Frontal cortex (tissue), 3 donors: ENCODE measurements at regions not wholly inside any gene's neighbourhood (a gene's known extent, or its start where the extent isn't known, plus 50 kb on each side); places are given as distances from the start of the nearest gene placed in this dataset.
"Not testable (repeated sequence)": the region's sequence is repeated elsewhere in the genome, so short reads cannot be mapped to it uniquely, and the experiment has no call there.

Source experiments
- DNase-seq, 2 donors: peaks; one replicate each; pipeline ENCODE4 v3.0.0; 2012; ENCODE audit warnings: low spot score in 2 of 2
- FAIRE-seq: peaks from 2 replicates; lab custom pipeline; 2012; peaks lifted over from hg19 to GRCh38; lab: Jason Lieb, UNC
- donor health status: control.
- donor health status: control.
- donor health status: control.

- FAIRE-seq, result no peak
- DNase-seq, result no peak
These were observed 52.4 kb upstream of the GOLGA8J start for GRCh38 chr15:30030345-30030744.

- FAIRE-seq (no peak), DNase-seq (no peak)
These were observed 58.9 kb upstream of the GOLGA8J start for GRCh38 chr15:30023798-30024295.

DNA sequence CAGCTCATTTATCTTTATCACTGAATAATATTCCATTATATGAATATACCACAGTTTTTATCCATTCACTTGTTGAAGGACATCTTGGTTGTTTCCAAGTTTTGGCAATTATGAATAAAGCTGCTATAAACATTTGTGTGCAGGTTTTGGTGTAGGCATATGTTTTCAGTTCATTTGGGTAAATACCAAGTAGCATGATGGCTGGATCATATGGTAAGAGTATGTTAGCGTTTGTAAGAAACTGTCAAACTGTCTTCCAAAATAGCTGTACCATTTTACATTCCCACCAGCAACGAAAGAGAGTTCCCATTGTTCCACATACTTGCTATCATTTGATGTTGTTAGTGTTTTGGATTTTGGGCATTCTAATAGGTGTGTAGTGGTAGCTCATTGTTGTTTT lies 72.0 kb upstream of the GOLGA8J start:
- FAIRE-seq, result no peak
- DNase-seq, result no peak

- DNase-seq (no peak), FAIRE-seq (no peak)
These were observed 74.6 kb upstream of the GOLGA8J start for GRCh38 chr15:30008156-30008555.

DNA sequence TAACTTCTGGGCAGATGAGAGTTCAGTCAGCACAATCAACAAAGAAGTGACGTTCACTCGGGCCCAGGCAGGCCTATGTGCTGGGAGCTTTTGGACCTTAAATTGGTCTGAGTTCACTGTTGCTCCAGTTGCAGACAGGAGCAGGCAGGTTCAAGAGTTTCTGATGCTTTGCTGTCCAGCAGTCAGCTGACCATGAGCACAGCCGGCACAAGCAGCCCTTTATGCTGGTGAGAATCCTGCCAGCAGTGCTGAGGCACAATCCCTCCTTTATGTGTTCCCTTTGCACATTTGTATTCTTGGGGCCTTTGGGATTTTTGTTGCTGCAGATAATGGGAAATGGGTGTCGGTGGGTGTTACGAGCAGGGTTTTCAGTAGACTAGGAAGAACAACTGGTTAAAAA lies 81.2 kb upstream of the GOLGA8J start:
- DNase-seq (peak; percentile 52 to 56), FAIRE-seq (peak; percentile 93)

GRCh38 chr15:29998033-29998432 lies 84.7 kb upstream of the GOLGA8J start:
- DNase-seq (no peak), FAIRE-seq (no peak)

- no peak for FAIRE-seq
- no peak for DNase-seq
These were observed 85.3 kb upstream of the GOLGA8J start for GRCh38 chr15:29997499-29997898.

DNA sequence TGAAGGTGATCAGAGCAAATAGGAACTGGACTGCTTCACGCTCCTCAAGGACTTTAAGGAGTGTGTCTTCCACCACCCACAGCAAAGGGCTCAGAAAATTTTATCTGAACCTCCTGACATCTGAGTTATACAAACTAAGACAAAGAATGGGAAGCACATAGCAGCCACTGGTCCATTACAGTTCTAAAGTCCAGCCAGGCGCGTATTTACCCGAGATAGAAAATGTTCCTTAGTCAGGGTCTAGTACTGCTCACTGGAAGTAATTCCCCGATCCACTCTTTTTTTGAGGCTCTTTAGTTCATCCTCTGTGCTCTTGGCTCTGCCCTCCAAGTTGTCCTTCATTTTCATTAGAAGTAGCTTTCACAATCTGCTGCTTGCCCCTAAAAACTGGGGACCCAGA lies 88.5 kb upstream of the GOLGA8J start:
- no peak for FAIRE-seq
- DNase-seq, result no peak

DNA sequence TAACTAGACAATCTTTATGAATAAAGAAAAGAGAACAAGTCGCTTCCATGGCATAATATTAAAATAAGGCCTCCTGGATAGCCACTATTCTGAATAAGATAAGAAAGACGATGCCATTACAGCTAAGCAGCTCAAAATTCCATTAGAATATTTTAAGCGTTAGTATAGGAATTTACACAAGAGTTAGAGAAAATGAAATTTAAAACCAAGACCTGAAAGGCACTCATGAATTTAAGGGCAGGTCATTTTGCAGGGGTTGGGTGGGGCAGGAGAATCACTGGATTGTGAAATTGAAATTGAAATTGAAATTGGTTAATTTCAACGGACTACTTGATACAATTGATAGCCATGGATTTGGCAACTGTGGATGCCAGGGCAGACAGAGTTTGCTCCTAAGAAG lies 91.8 kb upstream of the GOLGA8J start:
- FAIRE-seq, result no peak

DNA sequence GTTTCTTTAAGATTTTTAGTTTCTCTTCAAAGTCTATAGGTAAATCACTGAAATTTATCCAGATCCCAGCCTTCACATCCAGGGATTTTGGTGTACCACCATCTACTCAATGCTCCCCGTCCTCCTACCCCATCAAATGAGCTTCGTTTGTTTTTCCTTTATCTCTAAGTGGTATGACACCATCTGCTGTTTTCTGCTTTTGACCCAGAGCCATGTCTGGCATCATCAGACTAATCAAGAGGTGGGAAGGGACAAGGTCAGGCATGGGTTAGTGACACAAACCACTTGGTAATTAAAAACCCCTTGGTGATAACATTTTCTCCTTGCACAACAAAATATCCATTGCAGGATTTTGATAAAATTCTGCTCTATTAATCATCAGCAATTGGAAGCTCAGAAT lies 92.7 kb upstream of the GOLGA8J start:
- FAIRE-seq, result no peak

More for the DNA sequence above, 91.8 kb upstream of the GOLGA8J start:
- DNase-seq, result no peak

DNA sequence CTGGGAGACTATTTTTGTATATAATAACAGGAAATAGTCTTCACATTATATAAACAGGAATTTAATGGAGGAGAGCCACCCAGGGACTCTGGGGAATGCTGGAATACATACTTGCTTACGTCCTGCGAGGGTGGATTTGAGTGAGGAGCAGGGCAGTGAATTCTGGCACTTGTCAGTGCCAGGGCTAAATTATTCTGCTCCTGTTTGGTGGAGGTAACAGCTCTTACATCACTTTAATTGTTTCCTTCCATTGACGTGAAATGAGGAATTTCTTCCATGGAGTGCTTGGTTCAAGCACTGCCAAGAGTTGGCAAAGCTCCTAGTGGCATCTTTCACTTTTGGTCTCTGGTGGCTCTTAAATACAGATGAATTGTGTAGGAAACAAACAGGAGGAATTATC lies 94.1 kb upstream of the GOLGA8J start:
- no peak for DNase-seq
- no peak for FAIRE-seq

More for the DNA sequence above, 92.7 kb upstream of the GOLGA8J start:
- DNase-seq, result no peak

DNA sequence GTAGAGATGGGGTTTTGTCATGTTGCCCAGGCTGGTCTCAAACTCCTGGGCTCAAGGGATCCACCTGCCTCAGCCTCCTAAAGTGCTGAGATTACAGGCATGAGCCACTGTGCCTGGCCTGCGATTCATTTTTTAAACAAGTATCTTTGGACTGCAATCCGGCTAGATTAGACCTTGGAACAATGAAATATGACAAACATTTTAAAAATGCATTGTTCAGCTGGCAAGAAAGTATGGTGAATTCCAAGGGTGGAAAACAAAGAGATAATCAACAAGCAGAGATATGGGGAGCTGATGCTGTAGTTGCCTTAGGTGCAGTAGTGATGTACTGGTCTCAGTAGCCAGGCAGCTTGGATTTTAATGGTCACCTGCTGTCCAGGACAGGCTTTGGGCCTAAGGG lies 95.8 kb upstream of the GOLGA8J start:
- no peak for FAIRE-seq
- no peak for DNase-seq

- no peak for DNase-seq
- FAIRE-seq, result peak; percentile 83
These were observed 104.1 kb upstream of the GOLGA8J start for GRCh38 chr15:29978411-29979382.

GRCh38 chr15:29974056-29974455 lies 108.7 kb upstream of the GOLGA8J start:
- not testable (repeated sequence) for FAIRE-seq, DNase-seq

DNA sequence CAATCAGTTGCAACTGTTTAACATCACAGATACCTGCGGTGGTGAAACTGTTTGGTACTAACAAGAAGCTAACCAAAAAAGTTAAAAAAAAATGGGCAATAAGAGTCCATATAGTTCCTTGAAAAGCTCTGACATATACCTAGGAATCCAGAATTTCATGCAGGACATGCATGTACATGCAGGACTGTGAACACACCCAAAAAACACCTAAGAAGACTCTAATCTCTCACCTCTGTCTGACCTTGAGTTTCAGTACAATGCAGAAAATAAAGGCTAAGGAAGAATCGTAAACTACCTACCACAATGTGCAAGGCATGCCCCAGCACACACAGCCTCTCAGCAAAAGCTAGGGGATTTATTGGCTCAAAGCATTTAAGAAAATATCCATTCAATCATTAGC lies 110.7 kb upstream of the GOLGA8J start:
- DNase-seq (no peak), FAIRE-seq (no peak)

DNA sequence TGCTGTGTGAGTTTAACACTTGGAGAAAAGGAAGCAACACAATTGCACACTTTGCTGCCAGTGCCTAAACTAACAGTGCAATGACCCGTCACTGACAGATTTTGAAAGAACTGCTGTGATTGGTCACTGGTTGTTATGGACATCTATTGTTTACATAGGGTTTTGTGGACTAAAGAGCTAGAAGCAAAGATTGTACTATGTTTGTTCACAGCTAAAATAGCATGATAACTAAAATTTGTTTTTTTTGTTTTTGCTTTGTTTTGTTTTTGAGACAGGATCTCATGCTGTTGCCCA lies 112.4 kb upstream of the GOLGA8J start:
- DNase-seq (no peak), FAIRE-seq (no peak)

- DNase-seq (peak in 1 of 2 donors; percentile 46), FAIRE-seq (peak; percentile 72)
These were observed 113.0 kb upstream of the GOLGA8J start for GRCh38 chr15:29969562-29970401.

- DNase-seq (peak; percentile 50 to 69), FAIRE-seq (no peak)
These were observed 113.7 kb upstream of the GOLGA8J start for GRCh38 chr15:29968895-29969561.

DNA sequence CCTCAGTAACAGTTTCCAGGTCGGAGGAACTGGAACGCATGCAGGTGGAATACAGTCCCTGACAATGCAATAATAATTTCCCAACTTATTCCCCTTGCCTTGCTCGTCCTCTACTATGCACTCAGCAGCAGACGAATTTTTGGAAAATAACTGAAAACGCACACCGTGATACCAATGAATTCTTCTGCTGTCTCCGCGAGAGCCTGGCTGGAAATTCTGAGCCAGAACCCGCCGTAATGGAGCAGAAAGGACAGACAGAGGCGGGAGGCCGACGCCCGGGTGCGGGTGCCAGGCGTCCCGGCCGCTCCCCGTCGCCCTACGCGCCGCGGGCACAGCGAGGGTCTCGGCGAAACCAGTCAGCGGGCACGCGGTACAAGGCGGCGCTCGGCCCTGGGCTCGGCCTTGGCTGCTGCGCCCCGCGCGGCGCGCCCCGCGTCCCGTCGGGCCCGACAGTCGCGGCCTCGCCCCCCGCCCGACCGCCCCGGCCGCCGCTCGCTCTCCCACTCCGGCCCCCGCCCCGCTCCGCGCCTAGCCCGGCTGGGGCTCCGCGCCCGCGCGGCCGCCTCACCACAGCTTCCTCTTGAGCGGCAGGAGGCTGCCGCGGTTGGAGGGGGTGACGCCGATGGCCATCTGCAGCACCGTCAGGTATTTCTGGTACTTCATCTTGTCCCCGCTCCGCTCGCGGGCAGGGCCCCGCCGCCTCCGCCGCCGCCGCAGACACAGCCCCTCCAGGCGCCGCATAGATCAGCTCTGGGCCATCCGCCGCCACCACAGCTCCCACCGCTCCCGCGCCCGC lies 114.5 kb upstream of the GOLGA8J start:
- DNase-seq (peak; percentile 58 to 76), FAIRE-seq (no peak)
